ENCODE measurements at regions not wholly inside any gene's neighbourhood (a gene's known extent, or its start where the extent isn't known, plus 50 kb on each side); places are given as distances from the start of the nearest gene placed in this dataset.

- TF ChIP-seq ZNF274 (IDR thresholded peaks at IDR 0.05; ENCODE audit: low read depth, low read length): no peak
- TF ChIP-seq SUZ12 (IDR thresholded peaks at IDR 0.05; ENCODE audit: extremely low read depth, insufficient read depth, insufficient read length): no peak
Observed at GRCh38 chr5:86671536-86671935, 53.8 kb downstream of the COX7C start.

Data from NT2/D1 (cell line).